SK-N-MC (cell line): ENCODE measurements at regions not wholly inside any gene's neighbourhood (a gene's known extent, or its start where the extent isn't known, plus 50 kb on each side); places are given as distances from the start of the nearest gene placed in this dataset.

Experiments used
- EZH2 ChIP-seq: fragments of 200-600 bp; sonication (generic); IDR thresholded peaks from one replicate; pipeline ENCODE4 v1.6.1; 2017; ENCODE audit warnings: antibody characterized with exemption
- FOXP2 ChIP-seq: optimal IDR thresholded peaks from 2 replicates; pipeline ENCODE3; 2011; ENCODE audit warnings: mild to moderate bottlenecking, moderate library complexity; ENCODE audit not compliant: insufficient read depth; ENCODE audit errors: extremely low read length, control extremely low read depth
- POLR2AphosphoS5 ChIP-seq: IDR thresholded peaks from 2 replicates; pipeline ENCODE4 v1.6.1; 2012; ENCODE audit warnings: mild to moderate bottlenecking, low read depth, low read length, borderline replicate concordance

- TF ChIP-seq POLR2AphosphoS5 (no peak), EZH2 (no peak), FOXP2 (no peak)
Measured at GRCh38 chr18:78133729-78134128, 845.9 kb upstream of the SALL3 start.
